ENCODE measurements at regions not wholly inside any gene's neighbourhood (a gene's known extent, or its start where the extent isn't known, plus 50 kb on each side); places are given as distances from the start of the nearest gene placed in this dataset.

DNA sequence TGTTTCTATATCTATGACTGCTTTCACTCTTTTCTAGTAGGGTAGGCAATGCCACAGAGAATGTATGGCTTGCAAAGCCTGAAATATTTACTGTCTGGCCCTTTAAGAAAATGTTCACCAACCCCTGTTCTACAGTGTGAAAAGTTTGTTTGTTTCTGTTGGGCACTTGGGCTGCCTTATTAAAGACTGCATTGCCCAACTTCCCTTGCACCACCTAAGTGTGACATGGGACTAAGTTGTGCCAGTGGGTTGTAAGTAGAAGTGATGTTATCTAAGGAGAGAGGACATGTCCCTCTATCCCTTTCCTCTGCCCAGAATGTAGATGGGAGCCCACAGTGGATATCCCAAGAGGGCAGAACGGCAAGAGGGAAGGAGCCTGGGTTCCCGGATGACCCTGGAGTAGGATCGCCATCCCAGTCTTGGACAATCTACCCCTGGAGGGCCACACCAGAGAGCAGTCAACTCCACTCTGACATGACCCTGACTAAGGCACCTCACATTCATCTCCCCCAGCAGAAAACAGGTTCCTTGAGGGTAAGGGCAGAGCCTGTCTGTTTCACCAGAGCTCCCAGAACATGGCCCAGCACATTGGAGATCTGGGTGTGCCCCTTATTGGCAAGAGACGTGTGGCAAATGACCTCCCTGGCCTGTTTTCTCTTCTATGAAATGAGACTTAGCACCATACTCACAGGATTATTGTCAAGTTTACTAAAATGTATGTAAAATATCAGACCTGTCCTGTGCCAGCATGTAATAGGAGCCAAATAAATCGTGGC lies 138.8 kb downstream of the SMAD6 start:
- Histone ChIP-seq H3K27ac (peak overlapping the region; percentile 84 to 96 (median 94)), H3K9me3 (no peaks in the 10 kb centered on the region), H3K4me1 (peaks cover 0 to 15% (median 12%) of the 10 kb centered on the region in 4 donors), H3K36me3 (no peaks in the 10 kb centered on the region), H3K4me3 (no peak overlapping the region), H3K27me3 (no peaks in the 10 kb centered on the region)
- intact Hi-C loops (cut with DNase I), result loop anchor here (5.0 kb wide), 1 partner anchor 39 kb away; no protein-coding TSS in a partner anchor
- TF ChIP-seq, protein P1, sequence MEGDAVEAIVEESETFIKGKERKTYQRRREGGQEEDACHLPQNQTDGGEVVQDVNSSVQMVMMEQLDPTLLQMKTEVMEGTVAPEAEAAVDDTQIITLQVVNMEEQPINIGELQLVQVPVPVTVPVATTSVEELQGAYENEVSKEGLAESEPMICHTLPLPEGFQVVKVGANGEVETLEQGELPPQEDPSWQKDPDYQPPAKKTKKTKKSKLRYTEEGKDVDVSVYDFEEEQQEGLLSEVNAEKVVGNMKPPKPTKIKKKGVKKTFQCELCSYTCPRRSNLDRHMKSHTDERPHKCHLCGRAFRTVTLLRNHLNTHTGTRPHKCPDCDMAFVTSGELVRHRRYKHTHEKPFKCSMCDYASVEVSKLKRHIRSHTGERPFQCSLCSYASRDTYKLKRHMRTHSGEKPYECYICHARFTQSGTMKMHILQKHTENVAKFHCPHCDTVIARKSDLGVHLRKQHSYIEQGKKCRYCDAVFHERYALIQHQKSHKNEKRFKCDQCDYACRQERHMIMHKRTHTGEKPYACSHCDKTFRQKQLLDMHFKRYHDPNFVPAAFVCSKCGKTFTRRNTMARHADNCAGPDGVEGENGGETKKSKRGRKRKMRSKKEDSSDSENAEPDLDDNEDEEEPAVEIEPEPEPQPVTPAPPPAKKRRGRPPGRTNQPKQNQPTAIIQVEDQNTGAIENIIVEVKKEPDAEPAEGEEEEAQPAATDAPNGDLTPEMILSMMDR (IDR thresholded peaks at IDR 0.05), result no peak
- TF ChIP-seq POLR2AphosphoS5 (IDR thresholded peaks at IDR 0.05) (no peak), POLR2A (IDR thresholded peaks at IDR 0.05) (no peak), EP300 (IDR thresholded peaks at IDR 0.05) (no peak)
- 69 to 81% methylated on average over 5 of the region's 5 CpGs for WGBS, 2 donors
- DNase-seq, result no peak

DNA sequence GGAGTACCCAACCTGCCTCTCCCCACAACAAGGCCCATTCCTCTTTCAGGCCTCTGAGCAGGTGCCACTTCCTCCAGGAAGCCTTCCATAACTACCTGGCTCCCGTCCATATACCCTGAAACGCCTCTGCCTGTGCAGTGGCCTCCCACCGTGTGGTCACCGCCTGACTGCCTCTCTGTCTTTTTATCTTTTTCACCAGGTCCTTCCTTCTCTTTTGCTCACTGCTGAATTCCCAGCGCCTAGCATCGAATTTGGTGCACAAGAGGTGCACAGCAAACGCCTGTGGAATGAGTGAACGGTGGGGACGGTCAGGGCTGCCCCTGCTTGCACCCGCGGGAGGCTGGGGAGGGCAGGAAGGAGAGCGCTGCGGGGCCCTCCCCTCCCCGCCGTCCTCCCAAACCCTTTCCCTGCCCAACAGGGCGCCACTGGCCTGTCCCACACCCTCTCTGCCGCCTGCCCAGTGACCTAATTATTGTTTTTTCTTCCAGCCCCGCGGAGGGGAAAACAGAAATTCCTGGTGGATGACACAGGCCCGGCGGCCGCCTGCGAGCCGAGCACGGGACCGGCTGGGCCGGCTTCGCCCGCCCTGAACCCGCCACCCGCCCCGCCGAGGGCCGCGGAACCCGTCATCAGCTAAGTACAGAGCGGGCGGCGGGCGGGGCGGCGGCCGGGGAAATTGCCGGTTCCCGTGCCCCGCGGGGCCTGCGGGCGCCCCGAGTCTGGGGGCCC lies 140.1 kb downstream of the SMAD6 start:
- Histone ChIP-seq H3K9me3 (no peaks in the 10 kb centered on the region), H3K4me3 (peak overlapping the region; percentile 23 to 60 (median 54)), H3K4me1 (peaks cover 0 to 15% (median 12%) of the 10 kb centered on the region in 4 donors), H3K27me3 (no peaks in the 10 kb centered on the region), H3K27ac (peak overlapping the region; percentile 84 to 96 (median 94)), H3K36me3 (no peaks in the 10 kb centered on the region)
- intact Hi-C loops (cut with DNase I), result loop anchor here (2.0 to 5.0 kb wide), 2 partner anchors 40 to 141 kb away; no protein-coding TSS in a partner anchor
- 3% methylated on average over 50 of the region's 50 CpGs for WGBS, 2 donors
- TF ChIP-seq POLR2AphosphoS5 (IDR thresholded peaks at IDR 0.05), result peak; percentile 5 to 72 (median 66)
- TF ChIP-seq EP300 (IDR thresholded peaks at IDR 0.05), result peak in 2 of 4 donors; percentile 11 to 37
- no peak for TF ChIP-seq POLR2A (IDR thresholded peaks at IDR 0.05)
- DNase-seq, result peak; percentile 95

- no peaks in the 10 kb centered on the region for H3K27me3 ChIP-seq
- WGBS, 2 donors, result 2 to 4% methylated on average over 58 of the region's 58 CpGs
- H3K36me3 ChIP-seq, result no peaks in the 10 kb centered on the region
- TF ChIP-seq POLR2A (IDR thresholded peaks at IDR 0.05) (no peak), EP300 (IDR thresholded peaks at IDR 0.05) (no peak), POLR2AphosphoS5 (IDR thresholded peaks at IDR 0.05) (peak in 3 of 4 donors; percentile 26 to 44 (median 34))
- TF ChIP-seq, protein P1 (IDR thresholded peaks at IDR 0.05), result no peak
- DNase-seq, result peak; percentile 91
- peak overlapping the region; percentile 84 to 96 (median 94) for H3K27ac ChIP-seq
- H3K9me3 ChIP-seq, result no peaks in the 10 kb centered on the region
- peaks cover 0 to 15% (median 12%) of the 10 kb centered on the region in 4 donors for H3K4me1 ChIP-seq
- peak overlapping the region; percentile 23 to 60 (median 54) for H3K4me3 ChIP-seq
- intact Hi-C loops (cut with DNase I), result loop anchor here (2.0 to 5.0 kb wide), 2 partner anchors 41 to 142 kb away; no protein-coding TSS in a partner anchor
These were observed 140.8 kb downstream of the SMAD6 start for GRCh38 chr15:66842710-66843441.

- Histone ChIP-seq H3K36me3 (no peaks in the 10 kb centered on the region), H3K4me3 (no peak overlapping the region), H3K27ac (peak overlapping the region; percentile 84 to 96 (median 94)), H3K9me3 (no peaks in the 10 kb centered on the region), H3K27me3 (no peaks in the 10 kb centered on the region), H3K4me1 (peaks cover 0 to 15% (median 12%) of the 10 kb centered on the region in 4 donors)
- DNase-seq, result no peak
- intact Hi-C loops (cut with DNase I), result loop anchor here (2.0 to 5.0 kb wide), 2 partner anchors 41 to 143 kb away; no protein-coding TSS in a partner anchor
- TF ChIP-seq POLR2A (IDR thresholded peaks at IDR 0.05) (no peak), POLR2AphosphoS5 (IDR thresholded peaks at IDR 0.05) (no peak), EP300 (IDR thresholded peaks at IDR 0.05) (no peak)
- TF ChIP-seq, protein P1 (IDR thresholded peaks at IDR 0.05), result no peak
- WGBS, 2 donors, result 0 to 91% methylated on average over 2 of the region's 2 CpGs
These were observed 141.5 kb downstream of the SMAD6 start for GRCh38 chr15:66843581-66843980.
